Stimulated activated CD8-positive, alpha-beta memory T cell treated with anti-CD3 and anti-CD28 coated beads, Interleukin-4, amount 100 ng/mL, for 48 hours (primary cell): ENCODE measurements at regions not wholly inside any gene's neighbourhood (a gene's known extent, or its start where the extent isn't known, plus 50 kb on each side); places are given as distances from the start of the nearest gene placed in this dataset.

Source experiments
- DNase-seq: peaks from one replicate; pipeline ENCODE4 v3.0.0-alpha.2; 2020

DNA sequence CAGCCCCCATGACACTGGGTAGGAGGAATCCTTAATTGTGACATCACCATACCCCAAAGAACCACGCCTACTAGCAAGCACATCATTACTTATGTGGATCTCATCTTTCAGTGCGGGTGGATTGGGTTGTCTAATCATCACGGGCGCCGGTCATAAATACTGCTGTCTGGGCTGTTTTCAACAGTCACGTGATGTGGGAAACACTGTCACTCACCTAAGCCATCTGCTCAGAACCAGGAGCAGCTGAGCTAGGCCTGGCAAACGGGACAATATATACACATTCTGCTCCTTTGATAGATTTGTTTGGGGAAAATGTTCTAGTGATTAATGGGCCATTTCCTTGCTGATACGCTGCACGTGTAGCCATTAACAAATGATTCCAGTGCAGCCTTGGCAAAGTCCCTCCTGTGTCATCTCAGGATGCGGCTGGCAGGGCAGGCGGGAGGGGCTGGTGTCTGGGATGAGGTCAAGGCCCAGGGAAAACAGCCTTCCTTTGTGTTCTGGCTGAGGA lies 145.9 kb upstream of the COPS8 start:
- DNase-seq, result peak; percentile 4

- no peak for DNase-seq
Observed at GRCh38 chr2:236940497-236940896, 145.2 kb upstream of the COPS8 start.

- DNase-seq, result no peak
Observed at GRCh38 chr2:236940916-236941520, 144.7 kb upstream of the COPS8 start.

GRCh38 chr2:236941551-236941950 lies 144.1 kb upstream of the COPS8 start:
- DNase-seq, result no peak

DNA sequence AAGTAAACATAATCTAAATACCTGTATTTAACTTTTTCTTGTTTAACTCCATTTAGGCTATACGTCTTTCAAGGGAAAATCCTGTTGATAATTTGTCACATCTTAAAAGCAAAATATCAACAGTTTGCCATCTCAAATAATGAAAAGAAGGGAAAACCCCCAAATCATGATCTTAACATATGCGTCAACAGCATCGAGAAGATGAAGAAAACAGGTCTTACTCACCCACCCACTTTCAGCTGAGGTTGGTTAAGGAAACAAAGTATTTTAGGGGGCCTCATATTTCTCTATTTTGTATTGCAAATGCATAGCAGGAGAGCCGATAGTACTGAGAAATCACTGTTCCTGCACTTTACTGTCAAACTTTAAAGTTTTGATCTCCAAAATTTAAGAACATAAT lies 143.1 kb upstream of the COPS8 start:
- no peak for DNase-seq

DNA sequence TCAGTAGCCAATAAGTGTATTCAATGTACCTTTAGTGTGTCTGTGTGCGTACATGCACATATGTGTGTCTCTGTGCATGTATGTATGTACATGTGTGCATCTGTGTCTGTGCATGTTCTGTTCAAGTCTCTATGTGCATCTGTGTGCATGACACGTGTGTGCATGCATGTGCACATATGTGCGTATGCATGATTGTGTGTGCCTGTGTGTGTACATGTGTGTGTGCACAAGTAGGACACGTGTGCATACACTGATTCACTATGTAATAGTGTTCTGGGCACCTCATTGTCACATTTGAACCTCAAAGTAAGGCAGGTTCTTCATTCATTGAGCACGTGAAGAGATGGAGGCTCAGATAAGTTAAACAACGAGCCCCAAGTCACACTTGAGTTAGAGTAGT lies 142.6 kb upstream of the COPS8 start:
- DNase-seq, result no peak

DNA sequence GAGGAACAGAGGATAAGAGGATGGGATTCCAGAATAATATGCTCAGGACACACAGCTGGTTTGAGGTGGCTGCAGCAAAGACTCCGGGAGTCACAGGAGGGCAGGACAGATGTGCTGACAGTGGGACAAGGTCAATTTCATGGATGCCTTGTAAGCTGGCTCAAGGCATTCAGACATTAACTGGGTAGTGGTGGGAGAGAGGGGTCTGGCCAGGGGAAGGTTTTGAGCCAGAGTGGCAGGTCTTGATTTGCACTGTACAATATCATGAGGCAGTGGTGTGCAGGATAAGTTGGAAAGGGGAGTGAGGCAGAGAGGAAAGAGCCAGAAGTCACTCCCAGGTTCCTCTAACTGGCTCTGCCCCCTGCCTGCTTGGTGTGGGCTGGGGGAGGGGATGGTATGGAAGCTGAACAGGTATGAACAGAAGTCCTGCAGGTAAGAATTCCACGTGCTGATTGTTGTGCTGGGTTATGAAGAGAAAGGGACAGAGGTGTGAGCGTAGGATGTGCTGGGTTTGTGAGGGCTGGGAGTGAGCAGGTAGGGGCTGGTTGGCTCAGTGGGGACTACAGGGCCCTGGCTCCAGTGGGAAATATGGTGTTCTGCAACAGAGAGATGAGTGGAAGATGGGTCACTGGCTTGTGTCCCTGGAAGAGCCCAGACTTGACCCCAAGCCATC lies 141.7 kb upstream of the COPS8 start:
- DNase-seq, result peak; percentile 12

DNA sequence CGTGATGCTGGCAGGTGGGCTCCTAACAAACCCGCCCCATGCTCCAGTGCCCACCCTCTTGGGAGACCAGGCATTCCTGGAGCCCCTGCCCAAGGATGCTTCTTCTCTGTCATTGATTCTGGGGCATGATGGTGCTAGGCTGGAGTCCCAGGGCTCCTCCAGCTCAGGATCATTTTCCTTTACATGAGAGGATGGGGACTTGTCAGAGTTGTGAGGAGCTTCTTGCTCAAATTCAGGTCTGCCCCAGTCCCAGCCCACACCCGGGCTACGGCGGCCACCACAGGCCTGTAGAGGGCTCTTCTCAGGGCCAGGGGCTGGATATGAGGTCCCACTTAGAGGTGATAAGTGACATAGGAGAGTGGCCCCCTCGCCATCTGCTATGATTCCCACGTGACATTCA lies 141.1 kb upstream of the COPS8 start:
- DNase-seq, result peak; percentile 12

DNA sequence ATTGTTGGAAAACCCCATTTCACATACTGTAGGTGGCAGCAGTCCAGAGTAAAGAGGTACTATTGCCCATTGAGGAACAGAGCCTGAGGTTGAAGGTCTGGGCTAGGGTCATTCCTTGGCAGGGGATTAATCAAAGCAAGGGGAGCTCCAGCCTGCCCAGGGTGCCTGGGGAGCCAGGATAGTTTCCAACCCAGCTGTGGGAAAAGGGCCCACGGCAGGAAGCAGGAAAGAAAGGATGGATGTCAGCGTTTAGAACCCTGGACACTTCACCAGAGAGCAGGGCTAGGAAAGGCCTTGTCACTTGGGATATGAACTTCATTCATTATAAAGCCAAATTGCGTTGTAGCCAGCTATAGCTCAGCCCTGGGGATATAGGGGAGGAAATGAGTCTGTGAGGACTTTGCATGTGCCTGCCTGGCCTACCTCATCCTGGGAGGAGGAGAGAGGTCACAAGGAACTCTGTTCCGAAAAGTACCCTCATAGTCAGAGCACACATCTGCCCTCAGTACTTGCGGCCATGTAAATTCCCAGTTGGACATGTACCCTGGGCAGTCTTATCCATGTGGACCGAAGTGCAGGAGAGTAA lies 140.2 kb upstream of the COPS8 start:
- no peak for DNase-seq

DNA sequence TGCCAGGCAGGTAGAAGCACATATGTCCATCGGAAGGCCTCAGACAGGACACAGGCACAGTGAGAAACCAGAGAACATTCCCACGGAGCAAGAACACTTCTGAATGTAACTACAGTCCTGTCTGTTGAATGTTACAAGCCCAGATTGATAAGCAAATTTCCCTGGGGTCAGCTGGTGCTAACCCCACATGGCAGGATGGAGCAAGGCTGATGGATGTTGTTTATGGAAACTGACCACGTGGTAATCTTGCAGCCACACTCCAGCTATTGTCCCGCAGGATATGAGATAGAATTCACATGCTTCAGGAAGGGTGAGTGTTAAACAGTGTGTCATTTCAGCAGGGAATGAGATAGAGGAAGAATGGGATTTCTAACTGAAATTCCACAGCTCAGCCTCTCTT lies 138.8 kb upstream of the COPS8 start:
- no peak for DNase-seq

GRCh38 chr2:236947294-236947693 lies 138.4 kb upstream of the COPS8 start:
- peak; percentile 1 for DNase-seq

DNA sequence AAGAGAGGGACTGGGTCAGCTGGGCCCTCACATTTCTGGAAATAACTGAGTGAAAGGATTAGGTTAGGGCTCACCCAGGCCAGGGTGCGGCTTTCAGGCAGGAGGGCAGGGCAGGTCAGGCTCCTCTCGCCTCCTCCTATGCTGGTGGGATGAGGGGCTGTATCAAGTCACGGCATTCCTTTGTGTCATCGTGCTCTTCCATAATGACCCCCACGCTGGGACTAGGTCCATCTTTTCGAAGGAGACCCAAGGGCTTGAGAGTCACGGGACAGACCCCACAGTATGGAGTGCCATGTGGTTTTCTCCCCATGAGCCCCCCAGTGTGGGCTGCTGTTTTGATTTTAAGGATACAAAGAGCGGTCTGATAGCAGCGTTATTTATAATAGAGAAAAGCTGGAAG lies 137.8 kb upstream of the COPS8 start:
- DNase-seq, result peak; percentile 5

DNA sequence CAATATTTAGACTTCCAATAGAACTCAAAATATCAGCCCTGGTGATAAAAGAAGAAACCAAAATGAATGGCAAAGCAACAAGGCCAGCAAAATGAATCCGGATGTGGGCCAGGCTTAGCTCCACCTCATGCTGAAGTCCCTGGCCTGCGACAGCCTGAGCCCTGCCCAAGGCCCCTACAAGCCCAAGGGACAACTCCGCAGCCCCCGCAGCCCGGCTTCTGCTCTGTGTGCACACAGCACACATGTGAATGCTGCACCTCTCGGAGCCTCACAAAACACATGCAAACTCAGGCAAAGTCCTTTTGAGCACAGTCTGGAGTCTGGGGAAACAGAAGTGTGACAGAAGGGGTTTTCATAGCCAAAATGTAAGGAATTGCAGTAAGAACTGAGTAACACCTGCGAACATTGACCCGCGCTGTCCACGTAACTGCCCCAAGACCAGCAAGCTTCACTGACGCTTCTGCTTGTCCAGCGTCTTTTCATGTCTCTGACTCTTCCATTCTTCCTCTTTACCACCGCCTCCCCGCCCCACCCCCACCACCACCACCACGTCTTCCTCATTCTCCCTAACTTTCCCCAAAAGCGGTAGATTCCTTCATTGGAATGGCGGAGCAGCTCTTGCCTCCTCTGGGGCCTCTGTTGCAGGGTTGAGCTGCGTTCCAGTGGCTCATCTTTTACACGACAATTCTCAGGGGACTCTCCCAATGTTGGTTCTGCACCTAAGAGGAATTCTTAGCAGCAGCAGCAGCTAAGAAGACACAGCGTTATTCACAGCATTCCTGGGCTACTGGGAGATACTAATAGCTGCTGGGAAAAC lies 136.4 kb upstream of the COPS8 start:
- peak; percentile 16 for DNase-seq

DNA sequence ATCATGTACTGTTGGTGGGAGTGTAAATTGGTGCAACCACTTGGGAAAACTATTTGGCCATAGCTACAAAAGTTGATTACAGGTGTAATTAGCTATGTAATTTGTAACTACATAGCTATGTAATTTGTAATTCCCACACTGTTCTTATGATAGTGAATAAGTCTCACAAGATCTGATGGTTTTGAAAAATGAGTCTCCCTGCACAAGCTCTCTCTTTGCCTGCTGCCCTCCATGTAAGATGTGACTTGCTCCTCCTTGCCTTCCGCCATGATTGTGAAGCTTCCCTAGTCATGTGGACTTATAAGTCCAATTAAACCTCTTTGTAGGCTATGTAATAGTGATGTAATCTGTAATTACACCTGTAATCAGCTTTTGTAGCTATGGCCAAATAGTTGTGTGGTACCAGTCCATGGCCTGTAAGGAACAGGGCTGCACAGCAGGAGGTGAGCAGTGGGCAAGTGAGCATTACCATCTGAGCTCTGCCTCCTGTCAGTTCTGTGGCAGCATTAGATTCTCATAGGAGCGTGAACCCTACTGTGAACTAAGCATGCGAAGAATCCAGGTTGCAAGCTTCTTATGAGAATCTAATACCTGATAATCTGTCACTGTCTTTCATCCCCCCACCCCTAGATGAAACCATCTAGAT lies 133.7 kb upstream of the COPS8 start:
- peak; percentile 3 for DNase-seq

GRCh38 chr2:236954641-236955040 lies 131.0 kb upstream of the COPS8 start:
- peak; percentile 12 for DNase-seq

GRCh38 chr2:236955521-236956030 lies 130.1 kb upstream of the COPS8 start:
- DNase-seq, result no peak

DNA sequence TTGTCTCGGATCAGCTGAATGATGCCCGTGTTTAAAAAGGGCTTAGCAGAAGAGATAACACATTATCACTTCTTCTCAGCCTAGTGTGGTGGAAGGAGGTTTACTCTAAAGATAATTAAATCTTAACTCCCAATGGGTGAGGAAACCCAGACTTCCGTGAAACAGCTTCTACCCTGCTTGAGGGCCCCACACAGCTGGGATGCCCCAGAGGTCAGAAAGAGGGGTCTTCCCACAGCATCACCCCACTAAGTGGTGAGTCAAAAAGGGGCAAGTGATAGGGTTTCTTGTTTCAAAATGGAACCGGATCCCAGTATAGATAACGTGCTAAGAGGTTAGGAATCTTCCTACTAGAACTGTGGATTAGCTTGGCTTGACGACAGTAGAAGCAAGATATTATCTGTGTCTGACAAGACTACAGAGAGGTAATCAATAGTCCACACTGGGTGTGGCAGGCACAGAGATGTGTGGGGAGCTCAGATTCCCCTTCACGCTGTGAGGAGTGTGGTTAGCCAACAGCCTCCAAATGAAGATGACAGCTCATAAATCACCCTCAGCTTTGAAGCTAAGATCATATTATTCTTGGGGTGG lies 129.6 kb upstream of the COPS8 start:
- peak; percentile 50 for DNase-seq

DNA sequence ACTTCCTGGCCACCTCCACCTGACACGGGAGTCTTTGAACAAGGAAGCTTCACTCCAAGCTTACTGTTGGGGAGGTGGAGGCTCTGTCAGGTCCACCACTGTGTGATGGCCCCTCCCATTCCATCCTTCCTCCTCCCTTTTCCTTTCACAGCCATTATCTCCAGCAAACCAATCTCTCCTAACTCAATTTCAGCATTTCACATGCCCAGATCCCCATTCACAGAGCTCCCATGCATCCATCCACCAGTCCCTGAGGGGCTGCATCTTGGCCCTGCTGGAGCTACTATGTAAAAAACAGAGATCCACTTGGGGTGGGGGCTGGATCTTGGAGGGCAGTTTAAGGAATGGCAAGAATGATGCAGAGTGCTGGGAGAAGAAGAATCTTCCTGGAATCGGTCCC lies 129.0 kb upstream of the COPS8 start:
- DNase-seq, result no peak

GRCh38 chr2:236959036-236959435 lies 126.7 kb upstream of the COPS8 start:
- DNase-seq, result no peak

DNA sequence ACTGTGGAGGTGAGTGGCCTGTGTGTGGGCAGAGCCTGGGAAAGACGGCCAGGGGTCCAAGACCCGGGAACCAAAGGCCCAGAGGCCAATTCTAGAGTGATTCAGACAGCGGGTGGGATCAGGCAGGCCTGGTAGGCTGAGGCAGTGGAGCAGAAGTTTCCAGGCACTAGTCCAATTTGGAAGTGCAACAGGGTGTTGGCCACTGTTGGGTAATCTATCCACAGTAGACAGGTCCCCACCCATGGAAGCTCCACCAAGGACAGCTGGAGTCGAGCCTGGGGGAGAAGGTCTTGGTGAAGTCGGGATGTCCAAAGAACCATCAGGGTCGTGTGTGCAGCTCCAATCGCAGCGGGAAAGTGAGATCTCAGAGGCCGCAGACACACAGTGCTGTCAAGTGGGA lies 125.8 kb upstream of the COPS8 start:
- no peak for DNase-seq

DNA sequence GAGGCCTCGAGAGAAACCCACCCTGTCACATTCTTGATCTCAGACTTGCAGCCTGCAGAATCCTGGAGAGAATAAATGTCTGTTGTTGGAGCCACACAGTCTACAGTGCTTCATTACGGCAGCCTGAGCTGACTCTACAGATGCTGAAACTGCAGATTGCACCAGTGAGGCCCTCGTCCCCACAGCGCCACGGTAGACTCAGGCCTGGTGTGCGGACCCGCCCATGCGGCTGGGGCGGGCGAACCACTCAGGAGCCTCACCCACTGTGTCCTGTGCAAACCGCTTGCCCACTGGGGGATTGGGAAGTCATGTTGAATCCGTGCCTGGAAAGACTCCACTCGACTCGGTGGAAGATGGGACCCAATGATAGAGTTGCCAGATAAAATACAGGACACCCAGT lies 125.2 kb upstream of the COPS8 start:
- DNase-seq, result no peak

DNA sequence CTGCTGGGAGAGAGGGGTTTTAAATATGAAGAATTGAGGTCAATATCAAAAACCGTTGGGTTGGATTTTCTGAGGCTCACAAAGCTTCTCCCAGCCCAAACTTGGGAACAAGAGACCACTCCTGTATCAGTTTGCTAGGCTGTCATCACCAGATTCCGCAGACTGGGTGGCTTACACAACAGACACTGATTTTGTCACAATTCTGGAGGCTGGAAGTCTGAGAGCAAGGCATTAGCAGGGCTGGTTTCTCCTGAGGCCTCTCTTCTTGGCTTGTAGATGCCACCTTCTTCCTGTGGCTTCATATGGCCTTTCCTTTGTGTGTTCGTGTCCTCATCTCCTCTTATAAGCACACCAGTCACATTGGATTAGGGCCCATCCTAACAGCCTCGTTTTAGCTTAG lies 122.9 kb upstream of the COPS8 start:
- DNase-seq, result no peak
